OCI-M1 (cell line): ENCODE measurements at regions not wholly inside any gene's neighbourhood (a gene's known extent, or its start where the extent isn't known, plus 50 kb on each side); places are given as distances from the start of the nearest gene placed in this dataset.

ENCODE experiments used
- DNase-seq: peaks from one replicate; lab custom pipeline; 2025; lab: John Stamatoyannopoulos, UW

DNA sequence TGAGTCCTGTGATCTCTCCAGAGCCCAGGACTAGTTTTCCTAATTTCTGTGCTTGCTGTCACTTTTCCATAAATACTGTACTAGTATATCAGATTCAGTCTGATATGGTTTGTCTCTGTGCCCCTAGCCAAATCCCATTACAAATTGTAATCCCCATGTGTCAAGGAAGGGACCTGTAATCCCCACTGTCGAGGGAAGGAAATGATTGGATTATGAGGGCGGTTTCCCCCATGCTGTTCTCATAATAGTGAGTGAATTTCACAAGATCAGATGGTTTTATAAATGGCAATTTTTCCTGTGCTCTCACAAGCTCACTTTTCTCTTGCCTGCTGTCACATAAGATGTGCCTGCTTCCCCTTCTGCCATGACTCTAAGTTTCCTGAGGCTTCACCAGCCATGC lies 54.8 kb upstream of the IFRD1 start:
- DNase-seq, result no peak

DNA sequence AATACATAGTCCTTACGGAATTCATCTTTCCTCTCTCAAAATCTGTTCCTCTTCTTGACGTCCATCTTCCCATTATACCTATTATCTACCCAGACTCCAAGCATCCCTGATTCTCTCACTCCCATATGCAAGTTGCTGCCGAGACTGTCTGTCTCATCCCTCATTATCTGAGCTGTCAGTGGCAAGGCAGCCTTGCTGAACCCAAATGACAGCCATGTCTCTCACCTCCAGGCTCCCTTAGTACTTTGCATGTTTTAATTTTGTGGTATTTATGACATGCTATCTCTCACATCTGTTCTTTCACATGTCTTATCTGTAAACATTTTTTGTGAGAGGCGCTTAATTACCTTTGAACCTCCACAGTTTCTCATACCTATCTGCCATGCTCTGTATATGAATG lies 54.4 kb upstream of the IFRD1 start:
- no peak for DNase-seq

DNA sequence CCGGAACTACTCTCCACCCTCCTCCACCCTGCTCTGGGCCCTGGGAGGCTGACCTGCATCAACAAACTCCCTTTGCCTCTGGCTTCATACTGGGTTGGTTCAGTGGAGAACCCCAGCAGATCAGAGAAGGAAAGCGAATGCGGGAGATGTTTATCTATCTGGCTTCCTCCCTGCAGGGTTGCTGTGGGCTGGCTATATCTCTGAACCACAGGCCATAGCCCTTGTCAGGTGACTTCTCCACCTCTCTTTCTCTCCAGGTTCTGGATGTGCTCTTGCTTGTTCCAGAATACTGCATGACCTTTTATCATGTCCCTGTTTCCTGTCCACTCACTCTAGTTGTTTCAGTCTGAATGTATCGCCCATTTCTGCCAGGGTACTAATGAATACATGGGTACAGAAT lies 51.7 kb upstream of the IFRD1 start:
- DNase-seq, result peak; percentile 53

DNA sequence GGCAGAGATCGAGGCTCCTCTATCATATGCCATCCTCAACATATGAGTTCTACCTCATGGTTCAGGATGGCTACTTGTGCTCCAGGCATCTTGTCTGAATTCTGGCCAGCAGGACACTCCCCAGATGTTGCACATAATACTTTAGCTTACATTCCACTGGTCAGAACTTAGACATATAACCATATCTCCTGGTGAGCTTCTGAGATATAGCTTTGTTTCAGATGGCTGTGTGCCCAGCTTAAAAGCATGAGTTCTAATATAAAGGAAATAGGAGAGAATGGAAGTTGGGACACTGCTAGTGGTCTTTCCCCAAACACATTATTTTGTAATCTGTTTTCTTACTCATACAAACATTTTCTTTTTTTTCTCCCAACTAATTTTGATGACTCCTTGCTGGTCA lies 50.8 kb upstream of the IFRD1 start:
- no peak for DNase-seq

DNA sequence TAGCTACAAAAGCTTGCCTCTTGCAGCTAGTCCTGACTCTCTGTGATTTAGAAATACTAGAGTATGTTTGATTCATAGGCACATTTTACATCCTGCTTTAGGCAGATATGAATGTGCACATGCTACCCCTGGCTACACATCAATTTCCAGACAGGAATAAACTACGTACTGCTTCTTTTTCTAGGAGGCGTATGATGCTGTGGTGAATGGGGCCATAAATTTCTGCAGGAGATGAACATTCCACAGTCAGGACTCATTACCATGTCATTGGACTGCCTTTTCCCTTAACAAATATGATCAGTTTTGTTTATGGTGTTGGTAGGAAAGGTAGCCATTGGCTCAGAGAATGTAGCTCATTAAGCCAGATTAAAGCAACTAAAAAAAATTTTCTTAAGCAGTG lies 50.1 kb upstream of the IFRD1 start:
- no peak for DNase-seq
